NCI-H345 treated with DMSO at 0.1 percent for 48 hours (cell line): ENCODE measurements at regions not wholly inside any gene's neighbourhood (a gene's known extent, or its start where the extent isn't known, plus 50 kb on each side); places are given as distances from the start of the nearest gene placed in this dataset.

Experiments
- DNase-seq: peaks from one replicate; lab custom pipeline; 2025; ENCODE audit not compliant: unreplicated experiment; lab: John Stamatoyannopoulos, UW

- DNase-seq = no peak
Observed at GRCh38 chr7:422191-422885, 97.3 kb downstream of the PDGFA start.

- DNase-seq = no peak
Observed at GRCh38 chr7:422886-423225, 96.8 kb downstream of the PDGFA start.

- no peak for DNase-seq
Observed at GRCh38 chr7:423312-424260, 96.1 kb downstream of the PDGFA start.

- DNase-seq = no peak
Observed at GRCh38 chr7:424301-424935, 95.2 kb downstream of the PDGFA start.

GRCh38 chr7:424961-425793 lies 94.5 kb downstream of the PDGFA start:
- no peak for DNase-seq

- DNase-seq = no peak
Observed at GRCh38 chr7:425794-426188, 93.9 kb downstream of the PDGFA start.

GRCh38 chr7:426510-426909 lies 93.1 kb downstream of the PDGFA start:
- DNase-seq = no peak

GRCh38 chr7:427506-428103 lies 92.0 kb downstream of the PDGFA start:
- DNase-seq = no peak

GRCh38 chr7:428387-428786 lies 91.3 kb downstream of the PDGFA start:
- DNase-seq = no peak

GRCh38 chr7:428927-429827 lies 90.5 kb downstream of the PDGFA start:
- DNase-seq = no peak

- DNase-seq = no peak
Observed at GRCh38 chr7:429828-430180, 89.8 kb downstream of the PDGFA start.

- DNase-seq = no peak
Observed at GRCh38 chr7:431041-431440, 88.6 kb downstream of the PDGFA start.

- DNase-seq = no peak
Observed at GRCh38 chr7:431658-432111, 88.0 kb downstream of the PDGFA start.

- no peak for DNase-seq
Observed at GRCh38 chr7:432256-432655, 87.4 kb downstream of the PDGFA start.

- no peak for DNase-seq
Observed at GRCh38 chr7:432933-433332, 86.7 kb downstream of the PDGFA start.

- DNase-seq = no peak
Observed at GRCh38 chr7:433558-433957, 86.1 kb downstream of the PDGFA start.

- no peak for DNase-seq
Observed at GRCh38 chr7:434891-435629, 84.6 kb downstream of the PDGFA start.

GRCh38 chr7:435630-436366 lies 83.8 kb downstream of the PDGFA start:
- DNase-seq = no peak
